ENCODE measurements at regions not wholly inside any gene's neighbourhood (a gene's known extent, or its start where the extent isn't known, plus 50 kb on each side); places are given as distances from the start of the nearest gene placed in this dataset.

- TF ChIP-seq CTCF (IDR thresholded peaks at IDR 0.05; ENCODE audit: low read length), result no peak
- no peak for TF ChIP-seq EZH2 (optimal IDR thresholded peaks at IDR 0.05; ENCODE audit: low read depth, low read length)
Observed at GRCh38 chr2:238793801-238794449, 54.0 kb upstream of the TWIST2 start.
